WTC11 (cell line): ENCODE measurements at regions not wholly inside any gene's neighbourhood (a gene's known extent, or its start where the extent isn't known, plus 50 kb on each side); places are given as distances from the start of the nearest gene placed in this dataset.
"Not testable (repeated sequence)": the region's sequence is repeated elsewhere in the genome, so short reads cannot be mapped to it uniquely, and the experiment has no call there.

ENCODE experiments used
- ATAC-seq: fragments of 200-7000 bp; cut with Tn5 transposase; 2 replicates; pipeline ENCODE4 v1.10.0; 2021; ENCODE audit warnings: mild to moderate bottlenecking, moderate library complexity
- CTCF ChIA-PET: fragments of 300-600 bp; sonication (Branson Sonifier 250); formaldehyde crosslinking; loops from one replicate; lab custom pipeline; 2021; ENCODE audit warnings: antibody characterized with exemption; lab: Charles Lee
- POLR2A ChIA-PET: fragments of 350-600 bp; sonication (Branson Sonifier 250); formaldehyde crosslinking; loops from one replicate; lab custom pipeline; 2021; ENCODE audit warnings: antibody characterized with exemption; lab: Charles Lee
- DNase-seq: peaks from one replicate; pipeline ENCODE4 v3.0.0; 2021; ENCODE audit warnings: low spot score
- H3K27ac Mint-ChIP-seq: 2 replicates; pipeline ENCODE4 v1.8.0; 2021; ENCODE audit warnings: mixed read lengths
- H3K27me3 Mint-ChIP-seq: 2 replicates; pipeline ENCODE4 v1.8.0; 2021; ENCODE audit warnings: low read depth, mild to moderate bottlenecking, moderate library complexity, mixed read lengths
- H3K36me3 Mint-ChIP-seq: 2 replicates; pipeline ENCODE4 v1.8.0; 2021; ENCODE audit warnings: mixed read lengths
- H3K4me1 Mint-ChIP-seq: 2 replicates; pipeline ENCODE4 v1.8.0; 2022; ENCODE audit warnings: mixed read lengths
- H3K4me3 Mint-ChIP-seq: 2 replicates; pipeline ENCODE4 v1.8.0; 2021; ENCODE audit warnings: mild to moderate bottlenecking, moderate library complexity, mixed read lengths
- H3K9me3 Mint-ChIP-seq: 2 replicates; pipeline ENCODE4 v1.8.0; 2021; ENCODE audit warnings: mixed read lengths
- GABPB1 ChIP-seq: sonication (generic); formaldehyde crosslinking; IDR thresholded peaks from 2 replicates; pipeline ENCODE4 v1.8.1; 2023; ENCODE audit warnings: mild to moderate bottlenecking, missing genetic modification reagents
- JAZF1 ChIP-seq: fragments of 250-450 bp; sonication (Bioruptor Pico); IDR thresholded peaks from 2 replicates; pipeline ENCODE4 v1.9.0; 2021; ENCODE audit warnings: moderate library complexity, mild to moderate bottlenecking, inconsistent platforms
- OVOL2 ChIP-seq: fragments of 250-450 bp; sonication (Bioruptor Pico); IDR thresholded peaks from 2 replicates; pipeline ENCODE4 v1.9.0; 2021; ENCODE audit warnings: mild to moderate bottlenecking, borderline replicate concordance
- TEAD4 ChIP-seq: sonication (generic); formaldehyde crosslinking; IDR thresholded peaks from 2 replicates; pipeline ENCODE4 v1.8.0; 2022; ENCODE audit warnings: mild to moderate bottlenecking, missing genetic modification reagents
- ZNF263 ChIP-seq: sonication (generic); formaldehyde crosslinking; IDR thresholded peaks from 2 replicates; pipeline ENCODE4 v1.8.1; 2022; ENCODE audit warnings: low read depth, mild to moderate bottlenecking, moderate library complexity, missing genetic modification reagents
- TF ChIP-seq, protein P1 (sequence below): sonication (generic); formaldehyde crosslinking; IDR thresholded peaks from 2 replicates; pipeline ENCODE4 v1.8.1; 2022; ENCODE audit warnings: mild to moderate bottlenecking, missing genetic modification reagents, moderate library complexity, borderline replicate concordance
- TF ChIP-seq, protein P2 (sequence below): fragments of 250-450 bp; sonication (Bioruptor Pico); IDR thresholded peaks from 2 replicates; pipeline ENCODE4 v1.9.0; 2021; ENCODE audit warnings: mild to moderate bottlenecking
- TF ChIP-seq, protein P3 (sequence below): sonication (generic); formaldehyde crosslinking; IDR thresholded peaks from 2 replicates; pipeline ENCODE4 v1.8.1; 2023; ENCODE audit warnings: mild to moderate bottlenecking, missing genetic modification reagents
- TF ChIP-seq, protein P4 (sequence below): fragments of 250-450 bp; sonication (Bioruptor Pico); IDR thresholded peaks from 2 replicates; pipeline ENCODE4 v2.1.2; 2022; ENCODE audit warnings: mild to moderate bottlenecking, moderate library complexity
- TF ChIP-seq, protein P5 (sequence below): sonication (generic); formaldehyde crosslinking; IDR thresholded peaks from 2 replicates; pipeline ENCODE4 v1.8.0; 2022; ENCODE audit warnings: mild to moderate bottlenecking, missing genetic modification reagents

DNA sequence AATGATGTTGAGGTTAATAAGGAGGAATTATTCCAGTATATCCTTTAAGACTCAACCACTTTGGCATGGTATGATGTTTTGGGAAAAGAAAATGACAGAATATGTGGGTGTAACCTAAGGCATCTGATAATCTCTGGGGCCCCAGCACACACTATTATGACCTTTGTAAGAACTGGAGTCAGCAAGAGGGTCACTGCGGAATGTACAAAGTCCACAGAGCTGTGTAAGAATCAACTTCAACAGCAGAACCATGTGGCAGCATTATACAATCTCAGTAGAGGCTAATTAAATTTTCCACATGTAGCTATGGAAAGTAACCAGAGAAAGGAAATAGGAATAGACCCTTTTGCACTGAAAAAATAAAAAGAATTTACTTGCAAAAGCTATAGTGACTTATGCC, 445.1 kb upstream of the UBE2E3 start:
- no peaks in the 10 kb centered on the region for H3K36me3 Mint-ChIP-seq
- ATAC-seq (no peak), DNase-seq (no peak)
- POLR2A ChIA-PET: no interaction called here
- H3K4me3 Mint-ChIP-seq: no peak overlapping the region
- no peak overlapping the region for H3K27ac Mint-ChIP-seq
- CTCF ChIA-PET: no interaction called here
- H3K9me3 Mint-ChIP-seq: peaks cover 5% of the 10 kb centered on the region
- H3K4me1 Mint-ChIP-seq: peaks cover 10% of the 10 kb centered on the region
- H3K27me3 Mint-ChIP-seq: no peaks in the 10 kb centered on the region
- no peak for TF ChIP-seq TEAD4

DNA sequence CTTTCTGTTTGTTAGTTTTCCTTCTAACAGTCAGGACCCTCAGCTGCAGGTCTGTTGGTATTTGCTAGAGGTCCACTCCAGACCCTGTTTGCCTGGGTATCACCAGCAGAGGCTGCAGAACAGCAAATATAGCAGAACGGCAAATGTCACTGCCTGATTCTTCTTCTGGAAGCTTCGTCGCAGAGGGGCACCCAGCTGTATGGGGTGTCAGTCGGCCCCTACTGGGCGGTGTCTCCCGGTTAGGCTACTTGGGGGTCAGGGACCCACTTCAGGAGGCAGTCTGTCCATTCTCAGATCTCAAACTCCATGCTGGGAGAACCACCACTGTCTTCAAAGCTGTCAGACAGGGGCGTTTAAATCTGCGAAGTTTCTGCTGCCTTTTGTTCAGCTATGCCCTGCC, 448.6 kb upstream of the UBE2E3 start:
- H3K36me3 Mint-ChIP-seq, DNase-seq, POLR2A ChIA-PET, CTCF ChIA-PET, H3K27ac Mint-ChIP-seq, H3K4me1 Mint-ChIP-seq, ATAC-seq, H3K27me3 Mint-ChIP-seq, H3K4me3 Mint-ChIP-seq: not testable (repeated sequence)
- H3K9me3 Mint-ChIP-seq: peaks cover 13% of the 10 kb centered on the region

DNA sequence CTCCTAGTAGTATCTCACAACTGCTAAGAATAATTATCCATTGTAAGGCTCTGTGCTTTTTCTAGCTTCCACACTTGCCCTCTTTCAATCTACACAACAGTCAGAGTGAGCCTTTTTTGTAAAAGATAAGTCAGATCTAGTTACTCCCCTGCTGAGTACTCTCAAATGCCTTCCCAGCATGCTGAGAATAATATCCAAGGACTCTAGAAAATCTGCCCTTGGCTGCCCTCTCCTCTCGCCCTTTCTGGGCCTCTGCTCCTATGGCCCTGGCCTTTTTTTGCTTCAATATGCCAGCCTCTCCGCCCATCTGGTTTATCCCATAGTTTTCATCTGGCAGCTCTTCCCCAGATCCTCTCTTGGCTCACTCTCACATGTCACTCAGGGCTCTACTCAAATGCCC, 455.9 kb upstream of the UBE2E3 start:
- Mint-ChIP-seq H3K27ac (peak overlapping the region; percentile 3; the same call in 1 of the 2 replicates), H3K36me3 (no peaks in the 10 kb centered on the region), H3K27me3 (no peaks in the 10 kb centered on the region; the same call in 1 of the 2 replicates), H3K4me3 (no peak overlapping the region), H3K9me3 (peaks cover 12% of the 10 kb centered on the region), H3K4me1 (peaks cover 17% of the 10 kb centered on the region)
- DNase-seq (no peak), ATAC-seq (peak; percentile 79)
- ChIA-PET CTCF (no interaction called here), POLR2A (no interaction called here)
- TF ChIP-seq, protein P1, sequence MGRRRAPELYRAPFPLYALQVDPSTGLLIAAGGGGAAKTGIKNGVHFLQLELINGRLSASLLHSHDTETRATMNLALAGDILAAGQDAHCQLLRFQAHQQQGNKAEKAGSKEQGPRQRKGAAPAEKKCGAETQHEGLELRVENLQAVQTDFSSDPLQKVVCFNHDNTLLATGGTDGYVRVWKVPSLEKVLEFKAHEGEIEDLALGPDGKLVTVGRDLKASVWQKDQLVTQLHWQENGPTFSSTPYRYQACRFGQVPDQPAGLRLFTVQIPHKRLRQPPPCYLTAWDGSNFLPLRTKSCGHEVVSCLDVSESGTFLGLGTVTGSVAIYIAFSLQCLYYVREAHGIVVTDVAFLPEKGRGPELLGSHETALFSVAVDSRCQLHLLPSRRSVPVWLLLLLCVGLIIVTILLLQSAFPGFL: no peak
- TF ChIP-seq OVOL2 (CRISPR knock-in tag): no peak
- TF ChIP-seq, protein P2, sequence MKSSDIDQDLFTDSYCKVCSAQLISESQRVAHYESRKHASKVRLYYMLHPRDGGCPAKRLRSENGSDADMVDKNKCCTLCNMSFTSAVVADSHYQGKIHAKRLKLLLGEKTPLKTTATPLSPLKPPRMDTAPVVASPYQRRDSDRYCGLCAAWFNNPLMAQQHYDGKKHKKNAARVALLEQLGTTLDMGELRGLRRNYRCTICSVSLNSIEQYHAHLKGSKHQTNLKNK (CRISPR knock-in tag): no peak

DNA sequence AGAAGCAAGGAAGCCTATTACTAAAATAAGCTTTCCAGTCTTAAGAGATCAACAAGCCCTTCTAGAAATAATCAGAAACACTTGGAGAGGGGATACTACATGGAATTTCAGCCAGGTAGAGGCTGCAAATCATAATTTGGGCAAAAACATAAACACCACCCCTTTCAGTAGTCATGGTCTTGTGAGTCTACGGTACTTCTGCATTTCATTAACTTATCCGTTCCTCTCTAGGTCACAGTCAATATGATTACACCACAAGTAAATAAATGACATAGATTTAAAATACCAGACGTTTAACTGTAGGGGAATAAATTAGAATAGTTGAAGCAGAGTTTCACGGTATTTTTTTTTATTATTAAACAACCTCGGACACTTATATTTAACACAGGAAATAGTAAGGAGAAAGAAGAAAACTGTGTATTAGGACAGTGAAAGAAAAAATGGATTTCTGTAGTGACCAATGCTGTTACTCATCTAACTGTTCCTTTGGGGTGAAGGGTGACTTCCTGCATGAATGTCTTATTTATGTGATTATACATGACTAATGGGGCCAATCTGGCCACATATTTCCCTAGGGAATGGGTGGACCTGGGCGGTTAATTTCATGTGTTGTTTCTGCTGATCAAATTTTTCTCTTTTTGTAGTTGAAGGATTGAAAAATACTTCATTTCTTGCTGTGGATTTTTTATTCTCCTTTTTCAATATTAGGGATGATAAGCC, 456.6 kb upstream of the UBE2E3 start:
- POLR2A ChIA-PET: no interaction called here
- H3K4me1 Mint-ChIP-seq: peaks cover 18% of the 10 kb centered on the region
- no peak for TF ChIP-seq JAZF1
- TF ChIP-seq GABPB1 (CRISPR knock-in tag): no peak
- TF ChIP-seq ZNF263 (CRISPR knock-in tag): no peak
- TF ChIP-seq, protein P3, sequence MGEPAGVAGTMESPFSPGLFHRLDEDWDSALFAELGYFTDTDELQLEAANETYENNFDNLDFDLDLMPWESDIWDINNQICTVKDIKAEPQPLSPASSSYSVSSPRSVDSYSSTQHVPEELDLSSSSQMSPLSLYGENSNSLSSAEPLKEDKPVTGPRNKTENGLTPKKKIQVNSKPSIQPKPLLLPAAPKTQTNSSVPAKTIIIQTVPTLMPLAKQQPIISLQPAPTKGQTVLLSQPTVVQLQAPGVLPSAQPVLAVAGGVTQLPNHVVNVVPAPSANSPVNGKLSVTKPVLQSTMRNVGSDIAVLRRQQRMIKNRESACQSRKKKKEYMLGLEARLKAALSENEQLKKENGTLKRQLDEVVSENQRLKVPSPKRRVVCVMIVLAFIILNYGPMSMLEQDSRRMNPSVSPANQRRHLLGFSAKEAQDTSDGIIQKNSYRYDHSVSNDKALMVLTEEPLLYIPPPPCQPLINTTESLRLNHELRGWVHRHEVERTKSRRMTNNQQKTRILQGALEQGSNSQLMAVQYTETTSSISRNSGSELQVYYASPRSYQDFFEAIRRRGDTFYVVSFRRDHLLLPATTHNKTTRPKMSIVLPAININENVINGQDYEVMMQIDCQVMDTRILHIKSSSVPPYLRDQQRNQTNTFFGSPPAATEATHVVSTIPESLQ (CRISPR knock-in tag): no peak
- TF ChIP-seq, protein P4, sequence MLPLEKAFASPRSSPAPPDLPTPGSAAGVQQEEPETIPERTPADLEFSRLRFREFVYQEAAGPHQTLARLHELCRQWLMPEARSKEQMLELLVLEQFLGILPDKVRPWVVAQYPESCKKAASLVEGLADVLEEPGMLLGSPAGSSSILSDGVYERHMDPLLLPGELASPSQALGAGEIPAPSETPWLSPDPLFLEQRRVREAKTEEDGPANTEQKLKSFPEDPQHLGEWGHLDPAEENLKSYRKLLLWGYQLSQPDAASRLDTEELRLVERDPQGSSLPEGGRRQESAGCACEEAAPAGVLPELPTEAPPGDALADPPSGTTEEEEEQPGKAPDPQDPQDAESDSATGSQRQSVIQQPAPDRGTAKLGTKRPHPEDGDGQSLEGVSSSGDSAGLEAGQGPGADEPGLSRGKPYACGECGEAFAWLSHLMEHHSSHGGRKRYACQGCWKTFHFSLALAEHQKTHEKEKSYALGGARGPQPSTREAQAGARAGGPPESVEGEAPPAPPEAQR (CRISPR knock-in tag): no peak
- TF ChIP-seq, protein P5, sequence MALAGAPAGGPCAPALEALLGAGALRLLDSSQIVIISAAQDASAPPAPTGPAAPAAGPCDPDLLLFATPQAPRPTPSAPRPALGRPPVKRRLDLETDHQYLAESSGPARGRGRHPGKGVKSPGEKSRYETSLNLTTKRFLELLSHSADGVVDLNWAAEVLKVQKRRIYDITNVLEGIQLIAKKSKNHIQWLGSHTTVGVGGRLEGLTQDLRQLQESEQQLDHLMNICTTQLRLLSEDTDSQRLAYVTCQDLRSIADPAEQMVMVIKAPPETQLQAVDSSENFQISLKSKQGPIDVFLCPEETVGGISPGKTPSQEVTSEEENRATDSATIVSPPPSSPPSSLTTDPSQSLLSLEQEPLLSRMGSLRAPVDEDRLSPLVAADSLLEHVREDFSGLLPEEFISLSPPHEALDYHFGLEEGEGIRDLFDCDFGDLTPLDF: no peak
- TF ChIP-seq, all 79 proteins: peak for 0
- ATAC-seq (no peak), DNase-seq (no peak)
- Mint-ChIP-seq H3K36me3 (no peaks in the 10 kb centered on the region), H3K27ac (no peak overlapping the region), H3K4me3 (no peak overlapping the region), H3K9me3 (peaks cover 12% of the 10 kb centered on the region), H3K27me3 (no peaks in the 10 kb centered on the region; the same call in 1 of the 2 replicates)
- CTCF ChIA-PET: no interaction called here
